Fibroblast of skin of back (primary cell): ENCODE measurements at regions not wholly inside any gene's neighbourhood (a gene's known extent, or its start where the extent isn't known, plus 50 kb on each side); places are given as distances from the start of the nearest gene placed in this dataset.

Experiments used
- DNase-seq: peaks from one replicate; pipeline ENCODE4 v3.0.0-alpha.2; 2013

- peak; percentile 82 for DNase-seq
Measured at GRCh38 chr1:31127266-31127665, 61.7 kb upstream of the PUM1 start.

- no peak for DNase-seq
Measured at GRCh38 chr1:31122741-31123140, 57.2 kb upstream of the PUM1 start.

GRCh38 chr1:31122101-31122735 lies 56.7 kb upstream of the PUM1 start:
- no peak for DNase-seq

- DNase-seq = no peak
Measured at GRCh38 chr1:31120783-31121180, 55.3 kb upstream of the PUM1 start.

- no peak for DNase-seq
Measured at GRCh38 chr1:31116022-31116421, 50.5 kb upstream of the PUM1 start.
